ENCODE measurements at regions not wholly inside any gene's neighbourhood (a gene's known extent, or its start where the extent isn't known, plus 50 kb on each side); places are given as distances from the start of the nearest gene placed in this dataset.

GRCh38 chr13:48602296-48603016 is 51.3 kb upstream of the CYSLTR2 start:
- Histone ChIP-seq H3K9me3 (ENCODE audit: low read length) (no peaks in the 10 kb centered on the region), H3F3A (ENCODE audit: insufficient read depth, low read length, poor library complexity, severe bottlenecking) (no peaks in the 10 kb centered on the region), H3K27me3 (ENCODE audit: insufficient read depth, low read depth, low read length) (no peaks in the 10 kb centered on the region), H4K20me1 (ENCODE audit: insufficient read depth) (no peaks in the 10 kb centered on the region), H3K9ac (ENCODE audit: low read length) (no peak overlapping the region), H3K27ac (ENCODE audit: low read length) (no peak overlapping the region), H3K9me2 (ENCODE audit: insufficient read depth, low read length) (no peaks in the 10 kb centered on the region), H3K36me3 (ENCODE audit: insufficient read depth, low read length) (no peaks in the 10 kb centered on the region), H3K4me3 (ENCODE audit: low read length) (no peak overlapping the region), H3K4me2 (ENCODE audit: low read length) (no peak overlapping the region), H2AFZ (ENCODE audit: low read depth, low read length) (no peak overlapping the region), H3K79me2 (replicated peaks; ENCODE audit: insufficient read depth, low read length) (no peaks in the 10 kb centered on the region)
- no peak for TF ChIP-seq RAD21 (conservative IDR thresholded peaks at IDR 0.05)
- no peak for TF ChIP-seq EP300 (conservative IDR thresholded peaks at IDR 0.05; ENCODE audit: poor library complexity, severe bottlenecking)
- TF ChIP-seq CTCF (IDR thresholded peaks at IDR 0.05; ENCODE audit: poor library complexity, severe bottlenecking) = no peak
- no peak for TF ChIP-seq MXI1 (conservative IDR thresholded peaks at IDR 0.05; ENCODE audit: poor library complexity, severe bottlenecking)
- no peak for TF ChIP-seq SMC3 (conservative IDR thresholded peaks at IDR 0.05; ENCODE audit: poor library complexity)
- TF ChIP-seq TAF1 (IDR thresholded peaks at IDR 0.05; ENCODE audit: low read depth) = no peak
- TF ChIP-seq EZH2 (IDR thresholded peaks at IDR 0.05; ENCODE audit: borderline replicate concordance, insufficient read depth, low read length, poor library complexity, severe bottlenecking) = no peak
- TF ChIP-seq, protein P1, sequence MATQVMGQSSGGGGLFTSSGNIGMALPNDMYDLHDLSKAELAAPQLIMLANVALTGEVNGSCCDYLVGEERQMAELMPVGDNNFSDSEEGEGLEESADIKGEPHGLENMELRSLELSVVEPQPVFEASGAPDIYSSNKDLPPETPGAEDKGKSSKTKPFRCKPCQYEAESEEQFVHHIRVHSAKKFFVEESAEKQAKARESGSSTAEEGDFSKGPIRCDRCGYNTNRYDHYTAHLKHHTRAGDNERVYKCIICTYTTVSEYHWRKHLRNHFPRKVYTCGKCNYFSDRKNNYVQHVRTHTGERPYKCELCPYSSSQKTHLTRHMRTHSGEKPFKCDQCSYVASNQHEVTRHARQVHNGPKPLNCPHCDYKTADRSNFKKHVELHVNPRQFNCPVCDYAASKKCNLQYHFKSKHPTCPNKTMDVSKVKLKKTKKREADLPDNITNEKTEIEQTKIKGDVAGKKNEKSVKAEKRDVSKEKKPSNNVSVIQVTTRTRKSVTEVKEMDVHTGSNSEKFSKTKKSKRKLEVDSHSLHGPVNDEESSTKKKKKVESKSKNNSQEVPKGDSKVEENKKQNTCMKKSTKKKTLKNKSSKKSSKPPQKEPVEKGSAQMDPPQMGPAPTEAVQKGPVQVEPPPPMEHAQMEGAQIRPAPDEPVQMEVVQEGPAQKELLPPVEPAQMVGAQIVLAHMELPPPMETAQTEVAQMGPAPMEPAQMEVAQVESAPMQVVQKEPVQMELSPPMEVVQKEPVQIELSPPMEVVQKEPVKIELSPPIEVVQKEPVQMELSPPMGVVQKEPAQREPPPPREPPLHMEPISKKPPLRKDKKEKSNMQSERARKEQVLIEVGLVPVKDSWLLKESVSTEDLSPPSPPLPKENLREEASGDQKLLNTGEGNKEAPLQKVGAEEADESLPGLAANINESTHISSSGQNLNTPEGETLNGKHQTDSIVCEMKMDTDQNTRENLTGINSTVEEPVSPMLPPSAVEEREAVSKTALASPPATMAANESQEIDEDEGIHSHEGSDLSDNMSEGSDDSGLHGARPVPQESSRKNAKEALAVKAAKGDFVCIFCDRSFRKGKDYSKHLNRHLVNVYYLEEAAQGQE (IDR thresholded peaks at IDR 0.05; ENCODE audit: borderline replicate concordance) = no peak
- no peak for TF ChIP-seq POLR2AphosphoS5 (IDR thresholded peaks at IDR 0.05)

GRCh38 chr13:48603375-48603774 is 50.4 kb upstream of the CYSLTR2 start:
- H3K9me3 ChIP-seq (ENCODE audit: low read length) = no peaks in the 10 kb centered on the region
- no peaks in the 10 kb centered on the region for H3K36me3 ChIP-seq (ENCODE audit: insufficient read depth, low read length)
- H3K4me2 ChIP-seq (ENCODE audit: low read length) = no peak overlapping the region
- no peaks in the 10 kb centered on the region for H3K27me3 ChIP-seq (ENCODE audit: insufficient read depth, low read depth, low read length)
- H3K9ac ChIP-seq (ENCODE audit: low read length) = no peak overlapping the region
- H3F3A ChIP-seq (ENCODE audit: insufficient read depth, low read length, poor library complexity, severe bottlenecking) = no peaks in the 10 kb centered on the region
- H3K9me2 ChIP-seq (ENCODE audit: insufficient read depth, low read length) = no peaks in the 10 kb centered on the region
- no peak overlapping the region for H2AFZ ChIP-seq (ENCODE audit: low read depth, low read length)
- no peak overlapping the region for H3K27ac ChIP-seq (ENCODE audit: low read length)
- no peaks in the 10 kb centered on the region for H3K79me2 ChIP-seq (replicated peaks; ENCODE audit: insufficient read depth, low read length)
- H3K4me3 ChIP-seq (ENCODE audit: low read length) = no peak overlapping the region
- TF ChIP-seq CTCF (IDR thresholded peaks at IDR 0.05; ENCODE audit: poor library complexity, severe bottlenecking) = no peak
- no peaks in the 10 kb centered on the region for H4K20me1 ChIP-seq (ENCODE audit: insufficient read depth)
